ENCODE measurements at regions not wholly inside any gene's neighbourhood (a gene's known extent, or its start where the extent isn't known, plus 50 kb on each side); places are given as distances from the start of the nearest gene placed in this dataset.

DNA sequence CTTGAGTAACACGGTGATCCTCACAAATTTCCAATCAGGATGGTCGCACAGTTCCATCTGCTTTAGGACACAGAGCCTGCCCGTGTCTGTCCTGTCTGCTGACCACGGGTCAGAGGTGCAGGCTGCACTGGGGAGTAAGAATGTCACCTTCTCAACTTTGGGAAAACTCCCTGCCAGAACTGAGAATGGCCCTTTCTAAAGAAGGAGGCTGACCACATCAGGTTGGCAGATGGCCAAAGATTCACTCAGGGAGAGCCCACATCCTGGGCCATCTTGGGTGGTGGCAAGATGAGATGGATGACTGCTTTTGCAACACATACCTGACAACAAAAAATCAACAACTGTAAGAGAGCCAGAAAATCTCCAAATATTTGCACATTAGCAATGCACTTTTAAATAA is 101.9 kb downstream of the IGLL1 start:
- TF ChIP-seq CTCF (conservative IDR thresholded peaks at IDR 0.05; ENCODE audit: low read depth, low read length) (no peak), EZH2 (IDR thresholded peaks at IDR 0.05; ENCODE audit: borderline replicate concordance, low read depth, low read length, poor library complexity, severe bottlenecking) (no peak)
